HepG2 (cell line): ENCODE measurements at regions not wholly inside any gene's neighbourhood (a gene's known extent, or its start where the extent isn't known, plus 50 kb on each side); places are given as distances from the start of the nearest gene placed in this dataset.

Experiments used
- ATAC-seq: fragments of 200-7000 bp; cut with Tn5 transposase; 3 replicates; pipeline ENCODE4 v1.9.1; 2020; ENCODE audit warnings: mild to moderate bottlenecking, moderate library complexity
- BruUV-seq: library from RNA; stranded (reverse); fragments of 400-500 nt; replicated peaks from 2 replicates; lab custom pipeline; 2021; lab: Mats Ljungman, UMichigan
- CTCF ChIA-PET: fragments of 300-600 bp; formaldehyde crosslinking; extraction: SDS; loops from one replicate; lab custom pipeline; 2021; ENCODE audit warnings: low total read pairs, inconsistent platforms, low intra/inter-chr PET ratio; lab: Yijun Ruan, JAX
- POLR2A ChIA-PET: fragments of 350-600 bp; sonication (Branson Sonifier 250); formaldehyde crosslinking; loops from one replicate; lab custom pipeline; 2020; ENCODE audit warnings: antibody characterized with exemption, inconsistent platforms; lab: Yijun Ruan, JAX
- DNase-seq: peaks from one replicate; pipeline ENCODE4 v3.0.0-alpha.2; 2015; ENCODE audit warnings: low spot score
- FAIRE-seq: peaks from 3 replicates; lab custom pipeline; 2011; peaks lifted over from hg19 to GRCh38; lab: Jason Lieb, UNC
- H2AFZ ChIP-seq: one replicate; pipeline ENCODE4 v1.6.1; 2011; ENCODE audit warnings: low read length, inconsistent platforms
- H3K27ac ChIP-seq: fragments of 300-600 bp; 3 replicates; pipeline ENCODE4 v1.8.0; 2011; ENCODE audit warnings: mixed run types, mild to moderate bottlenecking, mixed read lengths, low read length, inconsistent platforms; ENCODE audit not compliant: insufficient read depth; ENCODE audit errors: extremely low read length
- H3K27me3 ChIP-seq, 2 experiments: fragments of 200-600 bp in 1 of 2; 2 replicates in 1 of 2; 3 replicates in 1 of 2; pipeline versions ENCODE4 v1.6.0 to v1.8.0; 2011; ENCODE audit warnings: low read length in 2 of 2, mild to moderate bottlenecking in 2 of 2, moderate library complexity in 2 of 2, inconsistent platforms in 1 of 2; ENCODE audit not compliant: insufficient read depth in 2 of 2, control insufficient read depth in 1 of 2
- H3K36me3 ChIP-seq, 2 experiments: fragments of 200-600 bp in 1 of 2; replicated peaks in 1 of 2; 2 replicates in 1 of 2; 3 replicates in 1 of 2; pipeline versions ENCODE4 v1.5.1 to v1.8.0; 2011; ENCODE audit warnings: low read length in 2 of 2, inconsistent platforms in 1 of 2; ENCODE audit not compliant: insufficient read depth in 2 of 2, control insufficient read depth in 1 of 2
- H3K4me1 ChIP-seq: 2 replicates; pipeline ENCODE4 v1.5.1; 2012; ENCODE audit warnings: low read length, inconsistent platforms; ENCODE audit not compliant: insufficient read depth
- H3K4me2 ChIP-seq: 2 replicates; pipeline ENCODE4 v1.6.0; 2011; ENCODE audit warnings: low read depth, low read length, inconsistent platforms
- H3K4me3 ChIP-seq, 3 experiments: fragments of 200-600 bp in 1 of 3; sonication (generic), shearing (Covaris generic) in 1 of 3; replicated peaks in 1 of 3; 2 replicates each; pipeline ENCODE4 v1.5.1; 2011 to 2016; ENCODE audit warnings: low read length in 3 of 3, inconsistent platforms in 2 of 3, low read depth in 2 of 3, mild to moderate bottlenecking in 2 of 3, control low read depth in 1 of 3, mixed read lengths in 1 of 3; ENCODE audit not compliant: insufficient read depth in 1 of 3
- H3K79me2 ChIP-seq: one replicate; pipeline ENCODE4 v1.6.1; 2011; ENCODE audit warnings: low read length, inconsistent platforms; ENCODE audit not compliant: insufficient read depth
- H3K9ac ChIP-seq: 2 replicates; pipeline ENCODE4 v1.6.0; 2011; ENCODE audit warnings: mild to moderate bottlenecking, low read depth, low read length, inconsistent platforms; ENCODE audit not compliant: insufficient read depth
- H3K9me3 ChIP-seq: 2 replicates; pipeline ENCODE4 v1.5.1; 2012; ENCODE audit warnings: mild to moderate bottlenecking, low read length
- H4K20me1 ChIP-seq: 2 replicates; pipeline ENCODE4 v1.6.0; 2011; ENCODE audit warnings: inconsistent platforms, mild to moderate bottlenecking, low read length, moderate library complexity; ENCODE audit not compliant: insufficient read depth
- ATF6 ChIP-seq: sonication (generic); formaldehyde crosslinking; conservative IDR thresholded peaks from 2 replicates; pipeline ENCODE4 v1.4.0; 2020; ENCODE audit warnings: missing genetic modification reagents
- FOXP1 ChIP-seq, 2 experiments: fragments of 450-650 bp in 1 of 2; IDR thresholded peaks; 2 replicates each; pipeline ENCODE4 v1.6.1; 2017 to 2018; ENCODE audit warnings: antibody characterized with exemption in 1 of 2
- LCORL ChIP-seq, 2 experiments: fragments of 450-650 bp in 1 of 2; sonication (generic) in 1 of 2; formaldehyde crosslinking in 1 of 2; IDR thresholded peaks; 2 replicates each; pipeline versions ENCODE4 v1.5.0 to v1.6.1; 2017 to 2020; ENCODE audit warnings: antibody characterized with exemption in 1 of 2, missing genetic modification reagents in 1 of 2
- RAD51 ChIP-seq: fragments of 450-650 bp; IDR thresholded peaks from 2 replicates; pipeline ENCODE4 v1.6.1; 2016; ENCODE audit warnings: borderline replicate concordance
- SALL1 ChIP-seq: sonication (generic); formaldehyde crosslinking; IDR thresholded peaks from 2 replicates; pipeline ENCODE4 v1.8.0; 2022; ENCODE audit warnings: mild to moderate bottlenecking, missing genetic modification reagents
- TBX3 ChIP-seq: fragments of 450-650 bp; IDR thresholded peaks from 2 replicates; pipeline ENCODE4 v1.6.1; 2017; ENCODE audit warnings: antibody characterized with exemption, mild to moderate bottlenecking, inconsistent platforms, borderline replicate concordance
- ZBTB2 ChIP-seq: sonication (generic); formaldehyde crosslinking; IDR thresholded peaks from 2 replicates; pipeline ENCODE4 v1.8.0; 2022; ENCODE audit warnings: low read depth, missing genetic modification reagents
- ZNF207 ChIP-seq: fragments of 450-650 bp; IDR thresholded peaks from 2 replicates; pipeline ENCODE4 v1.6.1; 2016; ENCODE audit warnings: antibody characterized with exemption, borderline replicate concordance
- ZNF232 ChIP-seq: sonication (generic); formaldehyde crosslinking; IDR thresholded peaks from 2 replicates; pipeline ENCODE4 v1.4.0; 2020; ENCODE audit warnings: missing genetic modification reagents, borderline replicate concordance
- ZNF567 ChIP-seq: sonication (generic); formaldehyde crosslinking; IDR thresholded peaks from 2 replicates; pipeline ENCODE4 v1.8.1; 2023; ENCODE audit warnings: mild to moderate bottlenecking, missing genetic modification reagents, borderline replicate concordance
- ZNF646 ChIP-seq: sonication (generic); formaldehyde crosslinking; IDR thresholded peaks from 2 replicates; pipeline ENCODE4 v1.9.0; 2021; ENCODE audit warnings: mild to moderate bottlenecking, missing genetic modification reagents
- WGBS: methylation state at CpG from one replicate; pipeline ENCODE4 v1.1.6; 2017; ENCODE audit warnings: low lambda C conversion rate; 5-methylcytosine and 5-hydroxymethylcytosine counted together
- in situ Hi-C: cut with HindIII; loops from 2 replicates; pipeline ENCODE4 v1.10.0; 2017; ENCODE audit warnings: low pct_unique_long_range_greater_than_20kb; ENCODE audit not compliant: extremely low pct_ligation_motif_present
- intact Hi-C: fragments of 100-400 bp; cut with micrococcal nuclease; formaldehyde crosslinking; loops from one replicate; pipeline ENCODE4 v1.10.0; 2022; ENCODE audit not compliant: unreplicated experiment

GRCh38 chr6:169997187-169997929 lies 245.9 kb downstream of the ERMARD start (continued):
- TF ChIP-seq ATF6 (no peak), ZNF232 (no peak)

GRCh38 chr6:169996378-169997051 lies 245.1 kb downstream of the ERMARD start:
- intact Hi-C loops = no loop called here
- no peak overlapping the region for H3K9ac ChIP-seq
- no peaks in the 10 kb centered on the region for H3K4me1 ChIP-seq
- BruUV-seq = no TSS peak
- H3K79me2 ChIP-seq = no peaks in the 10 kb centered on the region
- no peak for ATAC-seq
- no peaks in the 10 kb centered on the region for H4K20me1 ChIP-seq
- H3K27me3 ChIP-seq = peaks cover 2 to 12% of the 10 kb centered on the region in 2 experiments; a peak in 2 of 5 replicates
- ChIA-PET POLR2A (no interaction called here), CTCF (no interaction called here)
- no peak overlapping the region for H3K4me2 ChIP-seq
- in situ Hi-C loops = no loop called here
- FAIRE-seq = no peak
- WGBS = 44% methylated on average over 4 of the region's 5 CpGs
- no peak for DNase-seq
- H3K4me3 ChIP-seq = no peak overlapping the region
- no peak overlapping the region for H3K27ac ChIP-seq
- no peaks in the 10 kb centered on the region for H3K36me3 ChIP-seq
- H3K9me3 ChIP-seq = peaks cover 12% of the 10 kb centered on the region
- H2AFZ ChIP-seq = no peak overlapping the region
- TF ChIP-seq RAD51 (peak; percentile 22; the same call in 1 of the 2 replicates), ZNF207 (peak; percentile 93; the same call in 1 of the 2 replicates), ZBTB2 (CRISPR knock-in tag) (no peak), SALL1 (CRISPR knock-in tag) (no peak), ZNF567 (no peak), TBX3 (no peak), ZNF646 (CRISPR knock-in tag) (peak; percentile 94), FOXP1 (IDR thresholded peaks at IDR 0.05) (peak; percentile 44; the same call in 1 of the 2 replicates), FOXP1 (CRISPR knock-in tag; IDR thresholded peaks at IDR 0.05) (no peak), LCORL (IDR thresholded peaks at IDR 0.05) (peak; percentile 11; the same call in 1 of the 2 replicates), LCORL (CRISPR knock-in tag; IDR thresholded peaks at IDR 0.05) (no peak)
